Cardiac muscle cell (in vitro differentiated cells and primary cell): ENCODE measurements at regions not wholly inside any gene's neighbourhood (a gene's known extent, or its start where the extent isn't known, plus 50 kb on each side); places are given as distances from the start of the nearest gene placed in this dataset.

ENCODE experiments used
- DNase-seq, 2 donors: peaks; one replicate each; pipeline versions ENCODE4 v3.0.0 to v3.0.0-alpha.2; 2010 to 2017; ENCODE audit warnings: low read depth in 1 of 2, low spot score in 1 of 2
- H3K27ac ChIP-seq: fragments of 200-600 bp; sonication (generic); 2 replicates; pipeline ENCODE4 v1.5.1; 2016
- H3K27me3 ChIP-seq: fragments of 200-600 bp; sonication (generic); 2 replicates; pipeline ENCODE4 v1.6.0; 2016; ENCODE audit warnings: control low read depth
- H3K36me3 ChIP-seq: fragments of 200-600 bp; sonication (generic); 2 replicates; pipeline ENCODE4 v1.5.1; 2016; ENCODE audit warnings: control low read depth
- H3K4me1 ChIP-seq: fragments of 200-600 bp; sonication (generic); 2 replicates; pipeline ENCODE4 v1.8.1; 2017; ENCODE audit warnings: low read depth, mild to moderate bottlenecking, mixed run types
- H3K4me3 ChIP-seq: fragments of 200-600 bp; sonication (generic); 2 replicates; pipeline ENCODE4 v1.5.1; 2016; ENCODE audit warnings: mild to moderate bottlenecking
- H3K9me3 ChIP-seq: fragments of 200-600 bp; sonication (generic); 2 replicates; pipeline ENCODE4 v1.5.1; 2017; ENCODE audit warnings: low read depth, mild to moderate bottlenecking, control low read depth
- TF ChIP-seq, protein P1 (sequence below): IDR thresholded peaks from 2 replicates; pipeline ENCODE4 v1.5.1; 2012; ENCODE audit warnings: low read depth, mild to moderate bottlenecking, low read length

DNA sequence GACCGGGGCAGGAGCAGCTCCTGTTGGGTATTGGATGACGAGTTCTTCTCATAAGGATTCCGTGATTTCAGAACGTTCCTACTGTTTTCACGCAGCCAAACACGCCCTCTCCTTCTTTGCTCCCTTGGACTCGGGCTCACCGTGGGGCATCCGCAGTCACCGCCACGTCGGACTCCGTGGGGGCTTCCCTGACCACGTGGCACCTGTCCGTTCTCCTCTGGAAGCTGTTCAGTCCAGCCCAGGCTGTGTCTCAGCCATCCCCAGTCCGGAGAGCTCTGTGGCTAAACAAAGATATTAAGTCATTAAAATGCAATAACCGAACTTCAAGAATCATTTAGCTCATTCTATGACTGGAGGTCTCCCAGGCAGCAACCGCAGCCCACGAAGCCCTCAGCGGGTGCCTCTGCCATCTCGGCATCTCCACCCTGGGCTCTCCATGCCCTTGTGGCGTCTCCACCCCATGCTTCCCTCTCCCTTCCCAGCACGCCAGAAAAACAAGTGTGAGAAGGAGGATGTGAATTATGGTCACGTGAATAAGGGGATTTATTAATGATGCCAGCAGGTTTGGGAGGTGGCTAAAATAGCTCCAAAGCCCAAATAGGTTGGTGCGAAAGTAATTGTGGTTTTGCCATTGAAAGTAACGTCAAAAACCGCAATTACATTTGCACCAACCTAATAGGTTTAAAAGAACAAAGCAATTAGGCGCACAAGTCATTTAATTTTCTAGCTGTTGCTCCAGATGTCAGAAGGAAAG is 224.6 kb upstream of the PPP2R2D start:
- Histone ChIP-seq H3K36me3 (no peaks in the 10 kb centered on the region), H3K27ac (no peak overlapping the region), H3K9me3 (no peaks in the 10 kb centered on the region), H3K27me3 (peaks cover 2% of the 10 kb centered on the region), H3K4me3 (no peak overlapping the region), H3K4me1 (no peaks in the 10 kb centered on the region)
- DNase-seq = no peak
- TF ChIP-seq, protein P1, sequence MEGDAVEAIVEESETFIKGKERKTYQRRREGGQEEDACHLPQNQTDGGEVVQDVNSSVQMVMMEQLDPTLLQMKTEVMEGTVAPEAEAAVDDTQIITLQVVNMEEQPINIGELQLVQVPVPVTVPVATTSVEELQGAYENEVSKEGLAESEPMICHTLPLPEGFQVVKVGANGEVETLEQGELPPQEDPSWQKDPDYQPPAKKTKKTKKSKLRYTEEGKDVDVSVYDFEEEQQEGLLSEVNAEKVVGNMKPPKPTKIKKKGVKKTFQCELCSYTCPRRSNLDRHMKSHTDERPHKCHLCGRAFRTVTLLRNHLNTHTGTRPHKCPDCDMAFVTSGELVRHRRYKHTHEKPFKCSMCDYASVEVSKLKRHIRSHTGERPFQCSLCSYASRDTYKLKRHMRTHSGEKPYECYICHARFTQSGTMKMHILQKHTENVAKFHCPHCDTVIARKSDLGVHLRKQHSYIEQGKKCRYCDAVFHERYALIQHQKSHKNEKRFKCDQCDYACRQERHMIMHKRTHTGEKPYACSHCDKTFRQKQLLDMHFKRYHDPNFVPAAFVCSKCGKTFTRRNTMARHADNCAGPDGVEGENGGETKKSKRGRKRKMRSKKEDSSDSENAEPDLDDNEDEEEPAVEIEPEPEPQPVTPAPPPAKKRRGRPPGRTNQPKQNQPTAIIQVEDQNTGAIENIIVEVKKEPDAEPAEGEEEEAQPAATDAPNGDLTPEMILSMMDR = no peak

DNA sequence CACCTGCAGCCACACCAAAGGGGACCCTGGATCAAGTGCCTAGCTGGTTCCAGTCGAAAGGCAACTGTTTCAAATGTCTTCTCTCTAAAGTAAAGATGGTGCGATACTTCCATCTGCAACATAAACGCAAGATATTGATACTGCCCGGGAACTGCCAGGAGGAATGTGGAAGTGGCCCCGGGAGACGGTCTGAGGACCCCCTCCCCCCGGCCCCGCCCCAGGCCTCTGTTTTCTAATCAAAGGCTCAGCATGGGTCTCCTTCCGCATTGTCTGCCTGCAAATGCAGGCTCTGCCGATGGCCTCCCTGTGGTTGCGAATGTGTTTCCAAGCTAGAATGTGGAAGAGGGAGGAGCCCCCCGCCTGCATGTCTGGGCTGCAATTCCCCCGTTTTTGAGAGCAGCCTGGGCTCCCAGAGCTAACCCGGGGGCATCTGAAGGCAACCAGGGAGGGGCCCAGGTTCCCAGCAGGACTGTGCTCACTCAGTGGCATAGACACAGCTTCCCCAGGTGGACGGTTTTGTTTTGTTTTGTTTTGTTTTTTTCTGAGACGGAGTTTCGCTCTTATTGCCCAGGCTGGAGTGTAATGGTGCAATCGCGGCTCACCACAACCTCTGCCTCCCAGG is 223.9 kb upstream of the PPP2R2D start:
- no peaks in the 10 kb centered on the region for H3K9me3 ChIP-seq
- no peak overlapping the region for H3K27ac ChIP-seq
- no peaks in the 10 kb centered on the region for H3K36me3 ChIP-seq
- H3K4me1 ChIP-seq = no peaks in the 10 kb centered on the region
- no peak for DNase-seq
- peaks cover 2% of the 10 kb centered on the region for H3K27me3 ChIP-seq
- no peak overlapping the region for H3K4me3 ChIP-seq
- TF ChIP-seq, protein P1 = no peak

DNA sequence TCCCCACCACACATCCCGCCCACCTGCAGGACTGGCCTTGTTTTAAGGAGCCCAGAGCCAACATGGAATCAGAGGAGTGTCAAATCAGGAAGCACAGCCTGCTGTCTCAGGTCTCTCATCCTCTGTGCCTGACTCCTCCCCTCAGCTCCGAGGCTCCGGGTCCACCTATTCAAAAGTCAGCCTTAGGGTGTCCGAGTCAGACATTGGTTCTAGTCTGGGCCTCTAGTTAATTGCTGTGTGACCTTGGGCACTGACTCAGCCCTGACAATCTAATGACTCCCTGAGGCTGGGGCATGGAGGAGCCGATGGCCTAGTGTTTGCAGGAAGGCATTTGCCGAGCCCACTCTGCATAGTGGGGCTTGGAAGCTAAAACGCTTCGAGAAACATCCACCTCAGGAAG is 223.1 kb upstream of the PPP2R2D start:
- no peaks in the 10 kb centered on the region for H3K9me3 ChIP-seq
- no peaks in the 10 kb centered on the region for H3K4me1 ChIP-seq
- no peaks in the 10 kb centered on the region for H3K36me3 ChIP-seq
- peaks cover 2% of the 10 kb centered on the region for H3K27me3 ChIP-seq
- no peak overlapping the region for H3K4me3 ChIP-seq
- no peak for DNase-seq
- TF ChIP-seq, protein P1 = no peak
- H3K27ac ChIP-seq = no peak overlapping the region

DNA sequence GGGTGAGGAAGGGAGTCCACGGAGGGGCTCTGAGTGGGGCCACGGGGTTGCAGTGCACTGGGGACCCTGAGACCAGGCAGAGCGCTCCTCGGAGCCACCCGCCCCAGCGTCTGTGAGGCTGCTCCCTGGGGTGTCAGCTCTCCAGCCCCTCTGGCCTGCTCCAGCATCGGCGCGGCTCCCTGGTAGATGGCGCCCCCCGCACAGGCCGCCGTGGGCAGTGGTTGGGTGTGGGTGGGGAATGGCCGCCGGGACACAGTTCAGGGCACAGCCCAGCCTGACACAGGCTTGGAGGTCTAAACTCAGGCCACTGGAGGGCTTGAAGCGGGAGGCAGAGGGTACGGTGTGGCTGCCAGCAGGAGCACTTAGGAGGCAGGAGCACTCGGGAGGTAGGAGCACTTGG is 222.6 kb upstream of the PPP2R2D start:
- Histone ChIP-seq H3K27ac (no peak overlapping the region), H3K4me3 (no peak overlapping the region), H3K9me3 (no peaks in the 10 kb centered on the region), H3K27me3 (peaks cover 2% of the 10 kb centered on the region), H3K4me1 (no peaks in the 10 kb centered on the region), H3K36me3 (no peaks in the 10 kb centered on the region)
- DNase-seq = no peak
- TF ChIP-seq, protein P1 = no peak

DNA sequence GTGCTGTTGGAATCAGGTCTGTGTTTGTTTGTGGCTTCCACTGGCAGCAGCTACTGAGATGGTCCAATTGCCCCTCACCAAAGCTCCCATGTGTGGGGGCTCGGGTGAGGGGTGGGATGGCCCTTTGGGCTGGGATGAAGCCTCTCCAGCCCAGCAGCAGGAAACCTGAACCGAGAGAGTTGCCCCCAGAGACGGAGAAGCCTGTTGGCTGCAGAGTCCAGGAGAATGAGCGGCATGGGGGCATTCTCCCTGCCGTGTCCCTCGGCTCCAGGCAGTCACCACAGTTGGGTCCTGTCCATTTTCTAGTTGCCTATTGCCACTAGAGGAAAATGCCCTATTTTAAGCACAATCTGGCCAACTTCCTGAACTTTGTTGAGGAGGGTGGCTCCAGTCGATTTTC is 222.2 kb upstream of the PPP2R2D start:
- DNase-seq = no peak
- H3K4me1 ChIP-seq = no peaks in the 10 kb centered on the region
- H3K36me3 ChIP-seq = no peaks in the 10 kb centered on the region
- H3K4me3 ChIP-seq = no peak overlapping the region
- H3K27me3 ChIP-seq = peaks cover 2% of the 10 kb centered on the region
- no peaks in the 10 kb centered on the region for H3K9me3 ChIP-seq
- TF ChIP-seq, protein P1 = no peak
- H3K27ac ChIP-seq = no peak overlapping the region
